Left renal cortex interstitium (tissue), 4 donors: ENCODE measurements at regions not wholly inside any gene's neighbourhood (a gene's known extent, or its start where the extent isn't known, plus 50 kb on each side); places are given as distances from the start of the nearest gene placed in this dataset.

Source experiments
- DNase-seq, 4 donors: peaks; one replicate each; pipeline ENCODE4 v3.0.0-alpha.2; 2013; ENCODE audit warnings: low read depth in 4 of 4, low spot score in 2 of 4, missing footprints in 1 of 4

DNA sequence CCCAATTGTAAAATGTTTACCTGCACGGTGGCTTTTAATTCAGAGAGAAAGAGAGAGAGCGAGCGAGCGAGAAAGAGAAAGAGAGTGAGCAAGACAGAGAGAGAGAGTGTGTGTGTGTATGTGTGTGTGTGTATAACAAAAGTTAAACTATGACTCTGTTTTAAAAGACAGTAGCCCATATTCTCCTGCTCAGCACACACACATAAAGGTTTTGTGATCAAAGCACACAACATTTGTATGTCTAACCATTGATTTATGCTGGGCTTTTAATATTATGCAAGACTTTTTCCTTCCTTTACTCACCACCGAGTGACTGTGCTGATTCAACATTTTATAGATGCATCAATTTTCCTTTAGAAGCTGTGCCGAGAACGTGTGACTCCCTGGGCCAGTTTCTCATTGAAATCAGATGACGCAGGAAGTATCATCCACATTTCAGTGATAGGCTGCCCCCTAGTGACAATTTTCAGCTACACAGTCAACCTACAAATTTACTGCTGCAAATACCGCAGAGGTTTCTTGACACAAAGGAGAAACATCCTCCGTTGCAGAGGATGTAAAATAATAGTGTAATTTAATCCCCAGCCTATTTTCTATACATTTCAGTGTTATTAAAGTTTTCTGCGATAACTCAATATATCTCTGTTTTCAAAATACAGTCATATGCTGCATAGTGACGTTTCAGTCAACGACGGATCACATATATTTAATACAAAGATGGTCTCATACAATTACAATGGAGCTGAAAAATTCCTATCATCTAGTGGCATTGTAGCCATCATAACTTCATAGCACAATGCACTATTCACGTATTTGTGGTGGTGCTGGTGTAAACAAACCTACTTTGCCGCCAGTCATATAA lies 165.9 kb upstream of the TANK start:
- peak; percentile 67 to 83 (median 79) for DNase-seq

GRCh38 chr2:160996584-160996983 lies 163.6 kb upstream of the TANK start:
- DNase-seq = no peak

- no peak for DNase-seq
Observed at GRCh38 chr2:161004379-161004778, 155.8 kb upstream of the TANK start.

DNA sequence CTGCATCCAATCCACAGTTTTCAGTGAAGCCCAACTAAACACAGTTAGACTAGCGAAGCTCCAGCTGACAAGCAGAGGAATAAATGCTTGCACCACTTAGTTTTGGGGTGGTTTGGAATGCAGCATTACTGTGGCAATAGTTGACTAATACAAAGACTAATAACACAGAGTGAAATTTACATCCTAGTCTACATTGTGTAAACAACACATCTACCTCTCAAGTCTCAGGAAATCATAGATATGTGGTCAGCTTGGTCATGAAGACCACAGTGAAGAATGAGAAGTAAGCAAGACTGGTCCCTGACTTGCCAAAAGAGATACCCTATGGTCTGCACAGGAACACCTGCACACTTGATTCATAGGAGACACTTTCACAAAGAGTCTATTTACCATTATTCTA lies 155.1 kb upstream of the TANK start:
- DNase-seq = no peak

- no peak for DNase-seq
Observed at GRCh38 chr2:161008311-161008710, 151.9 kb upstream of the TANK start.

- no peak for DNase-seq
Observed at GRCh38 chr2:161010503-161011015, 149.7 kb upstream of the TANK start.

GRCh38 chr2:161017780-161018470 lies 142.3 kb upstream of the TANK start:
- no peak for DNase-seq

GRCh38 chr2:161019311-161019710 lies 140.9 kb upstream of the TANK start:
- no peak for DNase-seq

DNA sequence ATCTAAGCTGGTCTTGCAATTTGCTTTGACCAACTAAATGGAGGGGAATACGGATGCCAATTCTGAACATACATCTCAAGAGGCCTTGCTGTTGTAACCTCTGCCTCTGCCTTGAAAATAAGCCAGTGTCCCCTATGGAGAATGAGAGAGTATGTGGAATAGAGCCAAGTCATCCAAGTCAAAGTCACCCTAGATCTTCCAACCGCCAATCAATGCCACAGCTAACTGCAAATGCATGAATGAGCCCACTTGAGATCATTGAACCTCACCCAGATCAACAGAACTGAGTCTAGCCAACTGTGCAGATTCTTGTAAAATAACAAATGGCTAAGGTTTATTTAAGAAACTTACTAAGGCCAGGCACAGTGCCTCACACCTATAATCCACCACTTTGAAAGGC lies 139.8 kb upstream of the TANK start:
- DNase-seq = no peak

DNA sequence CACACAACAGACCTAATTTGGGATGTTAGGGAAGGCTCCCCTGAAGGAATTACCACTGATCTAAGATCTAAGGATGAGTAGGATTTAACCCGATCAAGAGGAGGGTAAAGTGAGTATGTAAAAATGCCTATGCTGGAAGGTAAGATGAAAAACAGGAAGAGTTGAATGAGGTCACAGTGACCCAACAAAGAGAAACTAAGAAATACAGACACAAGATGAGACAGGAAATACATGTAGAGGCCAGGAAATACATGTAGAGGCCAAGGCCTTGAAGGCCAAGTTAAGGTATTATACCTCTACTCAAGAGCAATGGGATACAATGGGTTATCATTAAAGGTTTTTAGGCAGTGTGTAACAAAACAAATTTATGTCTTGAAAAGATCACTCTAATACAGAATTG lies 131.6 kb upstream of the TANK start:
- no peak for DNase-seq

DNA sequence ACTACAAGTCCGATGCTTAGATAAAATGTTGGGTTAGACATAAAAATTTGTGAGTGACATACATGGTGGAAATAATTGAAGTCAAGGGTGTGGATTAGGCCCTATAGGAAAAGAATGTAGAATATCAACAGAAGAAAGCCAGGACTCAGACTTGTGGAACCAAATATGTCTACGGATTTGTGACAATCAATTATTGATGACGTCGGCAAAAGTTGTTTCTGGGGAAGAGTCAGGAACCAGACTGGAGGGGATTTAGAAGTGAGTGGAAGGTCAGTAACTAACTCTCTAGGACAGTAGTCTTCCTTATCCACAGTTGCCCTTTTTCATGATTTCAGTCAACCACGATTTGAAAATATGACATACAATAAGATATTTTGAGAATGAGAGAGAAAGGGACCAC lies 130.9 kb upstream of the TANK start:
- no peak for DNase-seq

- no peak for DNase-seq
Observed at GRCh38 chr2:161030260-161031063, 129.8 kb upstream of the TANK start.

- no peak for DNase-seq
Observed at GRCh38 chr2:161031511-161031910, 128.7 kb upstream of the TANK start.

- no peak for DNase-seq
Observed at GRCh38 chr2:161032635-161033034, 127.6 kb upstream of the TANK start.

DNA sequence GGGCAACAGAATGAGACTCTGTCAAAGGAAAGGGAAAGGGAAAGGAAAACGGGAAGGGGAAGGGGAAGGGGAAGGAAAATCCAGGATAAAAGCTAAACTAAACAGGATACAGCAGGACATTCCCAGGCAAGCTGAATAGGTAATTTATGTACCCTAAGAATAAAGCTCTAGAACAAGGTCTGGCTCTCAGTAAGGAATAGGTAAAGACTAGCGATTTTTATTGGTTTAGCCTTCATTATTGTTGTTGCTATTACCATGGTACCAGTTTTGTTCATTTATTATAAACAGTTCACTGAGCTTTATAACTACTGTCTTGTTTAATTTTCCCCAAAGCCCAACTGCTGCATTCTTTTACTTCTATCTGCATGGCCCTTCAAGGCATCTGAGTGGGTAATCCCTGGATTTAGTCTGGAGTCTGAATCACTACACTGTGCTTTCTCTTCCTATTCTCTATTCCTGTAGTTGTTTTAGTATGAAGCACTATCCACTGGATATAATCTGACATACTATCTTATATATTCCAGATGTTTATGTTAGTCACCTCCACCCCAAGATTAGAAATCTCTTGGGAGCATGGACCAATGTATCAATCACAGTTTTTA lies 127.1 kb upstream of the TANK start:
- DNase-seq = no peak

DNA sequence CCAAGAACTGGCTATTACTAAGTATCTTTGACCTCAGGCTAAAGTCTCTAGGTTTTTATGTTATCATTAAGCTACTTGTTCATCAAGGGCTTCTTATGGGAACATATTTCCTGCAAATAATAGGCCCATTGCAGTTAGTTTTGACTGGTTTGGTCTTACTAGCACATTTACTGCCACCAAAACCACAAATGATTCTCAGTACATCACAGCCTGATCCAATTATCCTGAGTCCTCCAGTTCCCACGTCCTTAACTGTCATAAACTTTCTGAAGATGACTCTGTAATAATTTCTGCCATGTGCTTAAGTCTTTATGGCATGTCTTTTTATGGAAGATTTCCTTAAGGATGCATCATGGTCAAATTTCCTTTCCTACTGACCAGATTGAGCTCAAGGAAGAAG lies 123.3 kb upstream of the TANK start:
- no peak for DNase-seq

- DNase-seq = no peak
Observed at GRCh38 chr2:161039071-161039470, 121.2 kb upstream of the TANK start.

DNA sequence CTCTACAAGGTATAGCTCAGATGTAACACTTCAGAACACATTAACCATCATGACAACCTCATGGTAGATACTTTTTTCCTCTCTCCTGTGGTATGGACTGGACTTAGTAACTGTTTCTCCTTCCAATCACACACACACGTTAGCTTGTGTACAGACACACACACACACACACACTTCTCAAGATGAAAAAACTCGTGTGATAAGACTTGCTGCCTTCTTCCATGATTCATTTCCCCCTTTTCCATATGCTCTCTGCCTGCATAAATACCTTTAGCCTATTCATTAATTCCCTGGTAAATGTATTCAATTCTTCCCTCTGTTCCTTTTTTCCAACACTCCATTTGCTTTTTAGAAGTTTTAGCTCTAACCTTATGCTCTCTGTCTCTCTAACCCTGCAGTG lies 118.9 kb upstream of the TANK start:
- DNase-seq = no peak

- no peak for DNase-seq
Observed at GRCh38 chr2:161042990-161043625, 117.1 kb upstream of the TANK start.
